ENCODE measurements at regions not wholly inside any gene's neighbourhood (a gene's known extent, or its start where the extent isn't known, plus 50 kb on each side); places are given as distances from the start of the nearest gene placed in this dataset.
A peak's percentile ranks its signal among the peaks of the same experiment; 100 is the strongest.

- no peaks in the 10 kb centered on the region for H3F3A ChIP-seq (replicated peaks; ENCODE audit: low read depth)
- H3K4me1 ChIP-seq (ENCODE audit: insufficient read depth) = peaks cover 4% of the 10 kb centered on the region; the same call in 1 of the 2 replicates
- DNase-seq (ENCODE audit: low spot score) (peak; percentile 1), ATAC-seq (peak; percentile 69)
- Mint-ChIP-seq H3K4me1 (peaks cover 1% of the 10 kb centered on the region; the same call in 2 of the 3 replicates), H3K27me3 (ENCODE audit: insufficient read depth, low read depth, poor library complexity) (peaks cover 3% of the 10 kb centered on the region), H3K9me3 (peaks cover 51% of the 10 kb centered on the region; the same call in 2 of the 3 replicates), H3K4me3 (no peak overlapping the region), H3K36me3 (ENCODE audit: low read depth) (peaks cover 78% of the 10 kb centered on the region), H3K27ac (no peak overlapping the region)
- H2AFZ ChIP-seq = no peak overlapping the region
- H3K36me3 ChIP-seq (ENCODE audit: insufficient read depth) = peaks cover 21% of the 10 kb centered on the region
- no peak overlapping the region for H3K4me3 ChIP-seq
- no peak for TF ChIP-seq EZH2 (IDR thresholded peaks at IDR 0.05; ENCODE audit: low read depth, unreplicated experiment)
- no peak for TF ChIP-seq ZNF462 (CRISPR knock-in tag; IDR thresholded peaks at IDR 0.05)
- TF ChIP-seq, protein P1, sequence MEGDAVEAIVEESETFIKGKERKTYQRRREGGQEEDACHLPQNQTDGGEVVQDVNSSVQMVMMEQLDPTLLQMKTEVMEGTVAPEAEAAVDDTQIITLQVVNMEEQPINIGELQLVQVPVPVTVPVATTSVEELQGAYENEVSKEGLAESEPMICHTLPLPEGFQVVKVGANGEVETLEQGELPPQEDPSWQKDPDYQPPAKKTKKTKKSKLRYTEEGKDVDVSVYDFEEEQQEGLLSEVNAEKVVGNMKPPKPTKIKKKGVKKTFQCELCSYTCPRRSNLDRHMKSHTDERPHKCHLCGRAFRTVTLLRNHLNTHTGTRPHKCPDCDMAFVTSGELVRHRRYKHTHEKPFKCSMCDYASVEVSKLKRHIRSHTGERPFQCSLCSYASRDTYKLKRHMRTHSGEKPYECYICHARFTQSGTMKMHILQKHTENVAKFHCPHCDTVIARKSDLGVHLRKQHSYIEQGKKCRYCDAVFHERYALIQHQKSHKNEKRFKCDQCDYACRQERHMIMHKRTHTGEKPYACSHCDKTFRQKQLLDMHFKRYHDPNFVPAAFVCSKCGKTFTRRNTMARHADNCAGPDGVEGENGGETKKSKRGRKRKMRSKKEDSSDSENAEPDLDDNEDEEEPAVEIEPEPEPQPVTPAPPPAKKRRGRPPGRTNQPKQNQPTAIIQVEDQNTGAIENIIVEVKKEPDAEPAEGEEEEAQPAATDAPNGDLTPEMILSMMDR (conservative IDR thresholded peaks at IDR 0.05; ENCODE audit: low read depth in 2 of 2) = no peak
- TF ChIP-seq JUNB (IDR thresholded peaks at IDR 0.05; ENCODE audit: unreplicated experiment) = no peak
- no peak for TF ChIP-seq NANOG (IDR thresholded peaks at IDR 0.05; ENCODE audit: borderline replicate concordance)
- TF ChIP-seq STAT1 (IDR thresholded peaks at IDR 0.05; ENCODE audit: unreplicated experiment) = no peak
- TF ChIP-seq, protein P2, sequence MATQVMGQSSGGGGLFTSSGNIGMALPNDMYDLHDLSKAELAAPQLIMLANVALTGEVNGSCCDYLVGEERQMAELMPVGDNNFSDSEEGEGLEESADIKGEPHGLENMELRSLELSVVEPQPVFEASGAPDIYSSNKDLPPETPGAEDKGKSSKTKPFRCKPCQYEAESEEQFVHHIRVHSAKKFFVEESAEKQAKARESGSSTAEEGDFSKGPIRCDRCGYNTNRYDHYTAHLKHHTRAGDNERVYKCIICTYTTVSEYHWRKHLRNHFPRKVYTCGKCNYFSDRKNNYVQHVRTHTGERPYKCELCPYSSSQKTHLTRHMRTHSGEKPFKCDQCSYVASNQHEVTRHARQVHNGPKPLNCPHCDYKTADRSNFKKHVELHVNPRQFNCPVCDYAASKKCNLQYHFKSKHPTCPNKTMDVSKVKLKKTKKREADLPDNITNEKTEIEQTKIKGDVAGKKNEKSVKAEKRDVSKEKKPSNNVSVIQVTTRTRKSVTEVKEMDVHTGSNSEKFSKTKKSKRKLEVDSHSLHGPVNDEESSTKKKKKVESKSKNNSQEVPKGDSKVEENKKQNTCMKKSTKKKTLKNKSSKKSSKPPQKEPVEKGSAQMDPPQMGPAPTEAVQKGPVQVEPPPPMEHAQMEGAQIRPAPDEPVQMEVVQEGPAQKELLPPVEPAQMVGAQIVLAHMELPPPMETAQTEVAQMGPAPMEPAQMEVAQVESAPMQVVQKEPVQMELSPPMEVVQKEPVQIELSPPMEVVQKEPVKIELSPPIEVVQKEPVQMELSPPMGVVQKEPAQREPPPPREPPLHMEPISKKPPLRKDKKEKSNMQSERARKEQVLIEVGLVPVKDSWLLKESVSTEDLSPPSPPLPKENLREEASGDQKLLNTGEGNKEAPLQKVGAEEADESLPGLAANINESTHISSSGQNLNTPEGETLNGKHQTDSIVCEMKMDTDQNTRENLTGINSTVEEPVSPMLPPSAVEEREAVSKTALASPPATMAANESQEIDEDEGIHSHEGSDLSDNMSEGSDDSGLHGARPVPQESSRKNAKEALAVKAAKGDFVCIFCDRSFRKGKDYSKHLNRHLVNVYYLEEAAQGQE (IDR thresholded peaks at IDR 0.05; ENCODE audit: unreplicated experiment) = no peak
- TF ChIP-seq POLR2AphosphoS5 (IDR thresholded peaks at IDR 0.05; ENCODE audit: low read depth) = no peak
- TF ChIP-seq EZH2phosphoT487 (IDR thresholded peaks at IDR 0.05; ENCODE audit: unreplicated experiment) = no peak
- TF ChIP-seq CREB1 (CRISPR knock-in tag; IDR thresholded peaks at IDR 0.05; ENCODE audit: low read depth) = no peak
- TF ChIP-seq ZNF114 (CRISPR knock-in tag; IDR thresholded peaks at IDR 0.05) = no peak
- TF ChIP-seq ZNF331 (CRISPR knock-in tag; IDR thresholded peaks at IDR 0.05; ENCODE audit: low read depth) = no peak
- TF ChIP-seq ETS1 (IDR thresholded peaks at IDR 0.05) = no peak
- no peaks in the 10 kb centered on the region for H3K9me2 ChIP-seq (ENCODE audit: insufficient read depth)
- no peak overlapping the region for H3K27ac ChIP-seq (ENCODE audit: low read depth)
- no peak overlapping the region for H3K4me2 ChIP-seq
- H3K27me3 ChIP-seq (ENCODE audit: insufficient read depth) = no peaks in the 10 kb centered on the region
- no peaks in the 10 kb centered on the region; the same call in 1 of the 2 replicates for H4K20me1 ChIP-seq (replicated peaks; ENCODE audit: insufficient read depth)
- peaks cover 12% of the 10 kb centered on the region for H3K79me2 ChIP-seq (replicated peaks; ENCODE audit: insufficient read depth)
Measured at GRCh38 chrX:116806288-116806802, 343.6 kb upstream of the CT83 start.
